Erythroblast (primary cell): ENCODE measurements at regions not wholly inside any gene's neighbourhood (a gene's known extent, or its start where the extent isn't known, plus 50 kb on each side); places are given as distances from the start of the nearest gene placed in this dataset.

ENCODE experiments used
- GATA1 ChIP-seq: IDR thresholded peaks from 2 replicates; pipeline ENCODE4 v1.6.1; 2011; ENCODE audit warnings: low read depth, mild to moderate bottlenecking, control low read depth, low read length, moderate library complexity
- POLR2A ChIP-seq: IDR thresholded peaks from 2 replicates; pipeline ENCODE4 v1.6.1; 2011; ENCODE audit warnings: mild to moderate bottlenecking, low read length

GRCh38 chr18:24658302-24658701, 197.9 kb downstream of the HRH4 start:
- TF ChIP-seq POLR2A: no peak
- TF ChIP-seq GATA1: no peak
